ENCODE measurements at regions not wholly inside any gene's neighbourhood (a gene's known extent, or its start where the extent isn't known, plus 50 kb on each side); places are given as distances from the start of the nearest gene placed in this dataset.
"Not testable (repeated sequence)": the region's sequence is repeated elsewhere in the genome, so short reads cannot be mapped to it uniquely, and the experiment has no call there.

DNA sequence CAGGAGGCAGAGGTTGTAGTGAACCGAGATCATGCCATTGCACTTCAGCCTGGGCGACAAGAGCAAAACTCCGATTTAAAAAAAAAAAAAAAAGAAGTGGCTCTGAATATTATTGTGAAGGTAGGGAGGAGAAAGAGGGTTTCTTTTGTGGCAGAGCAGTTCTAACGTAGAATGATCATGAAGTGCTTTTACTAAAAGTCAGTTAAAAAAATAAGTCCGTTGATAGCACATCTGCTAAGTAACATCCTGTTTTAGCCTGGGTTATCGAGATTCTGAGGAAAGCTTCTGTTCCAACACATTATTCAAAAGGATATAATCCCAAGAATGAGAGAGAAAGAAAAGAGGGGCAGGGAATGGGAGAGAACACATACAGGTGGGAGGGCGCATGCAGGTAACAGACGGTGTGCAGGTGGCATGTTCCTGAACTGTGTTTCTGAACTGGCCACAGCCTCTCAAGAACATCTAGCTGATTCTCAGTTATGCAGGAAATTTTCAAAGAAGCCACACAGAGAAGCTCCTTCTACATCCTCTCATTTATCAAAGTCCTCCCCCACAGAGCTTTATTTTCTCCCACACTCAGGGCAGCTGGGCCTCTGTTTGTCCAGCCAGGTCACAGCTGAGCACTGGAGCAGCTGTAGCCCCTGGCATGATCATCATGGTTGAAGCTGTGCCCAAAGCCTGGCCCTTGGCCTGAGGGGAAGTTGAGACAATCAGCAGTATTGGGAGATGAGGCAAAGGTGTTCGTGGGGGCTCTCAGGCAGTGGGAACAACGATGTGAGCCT, 342.3 kb downstream of the ZNF674 start:
- H3K4me3 ChIP-seq (ENCODE audit: low read depth, low read length): no peak overlapping the region
- TF ChIP-seq, protein P1, sequence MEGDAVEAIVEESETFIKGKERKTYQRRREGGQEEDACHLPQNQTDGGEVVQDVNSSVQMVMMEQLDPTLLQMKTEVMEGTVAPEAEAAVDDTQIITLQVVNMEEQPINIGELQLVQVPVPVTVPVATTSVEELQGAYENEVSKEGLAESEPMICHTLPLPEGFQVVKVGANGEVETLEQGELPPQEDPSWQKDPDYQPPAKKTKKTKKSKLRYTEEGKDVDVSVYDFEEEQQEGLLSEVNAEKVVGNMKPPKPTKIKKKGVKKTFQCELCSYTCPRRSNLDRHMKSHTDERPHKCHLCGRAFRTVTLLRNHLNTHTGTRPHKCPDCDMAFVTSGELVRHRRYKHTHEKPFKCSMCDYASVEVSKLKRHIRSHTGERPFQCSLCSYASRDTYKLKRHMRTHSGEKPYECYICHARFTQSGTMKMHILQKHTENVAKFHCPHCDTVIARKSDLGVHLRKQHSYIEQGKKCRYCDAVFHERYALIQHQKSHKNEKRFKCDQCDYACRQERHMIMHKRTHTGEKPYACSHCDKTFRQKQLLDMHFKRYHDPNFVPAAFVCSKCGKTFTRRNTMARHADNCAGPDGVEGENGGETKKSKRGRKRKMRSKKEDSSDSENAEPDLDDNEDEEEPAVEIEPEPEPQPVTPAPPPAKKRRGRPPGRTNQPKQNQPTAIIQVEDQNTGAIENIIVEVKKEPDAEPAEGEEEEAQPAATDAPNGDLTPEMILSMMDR (IDR thresholded peaks at IDR 0.05; ENCODE audit: borderline replicate concordance, insufficient read depth, low read depth, low read length): no peak

DNA sequence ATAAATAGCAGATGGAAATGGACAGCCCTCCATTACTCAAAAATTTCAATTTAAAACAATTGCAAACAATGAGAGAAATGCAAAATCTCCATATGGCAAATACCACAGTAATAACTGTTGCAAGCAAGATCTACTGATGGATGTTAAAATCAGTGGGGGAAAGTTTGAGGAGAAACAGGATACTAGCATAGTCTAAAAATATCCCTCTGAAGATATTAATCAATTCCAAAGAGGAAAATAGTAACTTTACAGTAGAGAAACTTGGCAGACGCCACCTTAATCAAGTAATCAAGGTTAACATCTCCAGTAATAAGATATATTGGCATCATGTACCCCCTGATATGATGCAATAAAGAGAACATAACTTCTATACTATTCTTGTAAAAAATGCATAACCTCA, 344.8 kb downstream of the ZNF674 start:
- no peak overlapping the region for H3K4me3 ChIP-seq (ENCODE audit: low read depth, low read length)
- TF ChIP-seq, protein P1 (IDR thresholded peaks at IDR 0.05; ENCODE audit: borderline replicate concordance, insufficient read depth, low read depth, low read length): no peak

DNA sequence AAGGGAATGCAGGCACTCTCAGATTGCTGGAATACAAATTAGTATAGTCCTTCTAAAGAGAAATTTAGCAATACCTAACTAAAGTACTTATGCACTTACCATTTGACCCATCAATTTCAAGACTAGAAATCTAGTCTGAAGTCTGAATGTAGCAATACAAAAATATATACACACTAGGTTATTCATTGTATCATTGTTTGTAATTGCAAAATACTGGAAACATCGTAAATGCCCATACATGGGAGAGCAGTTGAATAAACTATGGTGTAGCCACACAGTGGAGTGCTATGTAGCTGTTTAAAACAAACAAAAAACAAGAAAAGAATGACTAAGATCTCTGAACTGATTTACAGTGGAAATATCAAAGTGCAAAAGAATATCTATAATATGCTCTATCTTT, 346.4 kb downstream of the ZNF674 start:
- H3K4me3 ChIP-seq (ENCODE audit: low read depth, low read length): no peak overlapping the region
- TF ChIP-seq, protein P1 (IDR thresholded peaks at IDR 0.05; ENCODE audit: borderline replicate concordance, insufficient read depth, low read depth, low read length): no peak

DNA sequence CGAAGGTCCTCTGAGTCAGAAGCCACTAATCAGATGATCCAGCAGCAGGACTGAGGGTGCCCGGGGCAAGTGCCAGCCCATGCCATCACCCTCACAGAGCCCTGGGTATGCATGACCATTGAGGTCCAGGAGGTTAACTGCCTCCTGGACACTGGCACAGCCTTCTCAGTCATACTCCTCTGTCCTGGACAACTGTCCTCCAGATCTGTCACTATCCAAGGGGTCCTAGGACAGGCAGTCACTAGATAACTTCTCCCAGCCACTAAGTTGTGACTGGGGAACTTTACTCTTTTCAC, 358.5 kb downstream of the ZNF674 start:
- not testable (repeated sequence) for H3K4me3 ChIP-seq (ENCODE audit: low read depth, low read length)

DNA sequence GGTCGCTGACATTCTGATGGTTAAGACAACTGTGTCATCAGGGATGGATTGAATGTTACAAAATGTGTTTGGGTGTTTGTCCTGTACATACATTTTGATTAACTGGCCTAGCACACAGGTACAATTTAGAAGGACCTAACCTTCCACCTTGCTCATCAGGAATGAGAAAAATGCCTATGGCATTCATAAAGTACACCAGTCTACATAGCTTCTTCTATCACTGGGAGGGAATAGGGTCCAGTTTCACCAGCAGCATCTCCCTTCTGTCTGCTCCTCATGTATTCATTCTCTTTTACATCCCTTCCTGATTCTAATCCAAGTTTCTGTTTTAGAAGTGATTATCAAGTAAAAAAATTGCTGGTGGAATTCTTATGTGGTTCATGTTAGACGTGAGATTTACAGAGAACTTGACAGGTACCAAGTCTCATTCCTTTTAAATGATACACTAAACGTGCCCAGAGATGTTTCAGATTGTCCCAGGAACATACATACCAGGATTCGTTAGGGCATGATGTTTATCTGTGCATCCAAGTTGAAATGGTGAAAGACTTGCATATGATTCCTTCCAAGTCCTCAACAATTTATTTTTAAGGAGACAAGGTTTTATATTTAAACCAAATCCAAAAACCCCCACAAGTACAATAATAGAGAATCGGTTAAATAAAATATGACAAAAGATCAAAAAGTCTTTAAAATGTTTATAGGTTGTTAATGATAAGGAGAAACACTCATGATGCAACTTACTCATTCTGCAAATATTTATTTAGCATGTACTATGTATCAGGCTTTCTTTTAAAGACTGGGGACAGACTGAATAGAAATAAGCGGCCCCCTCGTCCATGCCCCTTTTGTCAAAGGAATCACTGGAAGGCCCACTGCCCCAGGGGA, 359.1 kb downstream of the ZNF674 start:
- H3K4me3 ChIP-seq (ENCODE audit: low read depth, low read length): no peak overlapping the region

DNA sequence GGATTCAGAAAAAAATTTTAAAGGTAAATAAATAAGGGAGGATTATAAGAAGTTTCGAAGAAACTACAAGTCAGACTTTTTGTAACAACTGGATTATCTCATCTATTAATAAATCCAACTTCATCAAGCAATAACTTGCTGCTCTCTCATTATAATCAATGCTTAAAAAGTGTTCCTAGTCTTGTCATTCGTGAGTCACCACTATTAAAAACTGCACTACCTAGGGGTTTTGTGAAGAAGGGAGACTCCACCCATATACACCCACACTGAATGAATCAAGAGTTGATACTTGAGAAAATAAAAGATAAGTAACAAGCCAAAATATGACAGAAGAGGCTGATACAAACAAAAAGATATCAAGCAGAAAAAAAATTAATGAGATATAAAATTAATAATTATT, 360.5 kb downstream of the ZNF674 start:
- TF ChIP-seq, protein P1 (IDR thresholded peaks at IDR 0.05; ENCODE audit: borderline replicate concordance, insufficient read depth, low read depth, low read length): no peak

More for the DNA sequence above, 359.1 kb downstream of the ZNF674 start:
- TF ChIP-seq, protein P1 (IDR thresholded peaks at IDR 0.05; ENCODE audit: borderline replicate concordance, insufficient read depth, low read depth, low read length): no peak

DNA sequence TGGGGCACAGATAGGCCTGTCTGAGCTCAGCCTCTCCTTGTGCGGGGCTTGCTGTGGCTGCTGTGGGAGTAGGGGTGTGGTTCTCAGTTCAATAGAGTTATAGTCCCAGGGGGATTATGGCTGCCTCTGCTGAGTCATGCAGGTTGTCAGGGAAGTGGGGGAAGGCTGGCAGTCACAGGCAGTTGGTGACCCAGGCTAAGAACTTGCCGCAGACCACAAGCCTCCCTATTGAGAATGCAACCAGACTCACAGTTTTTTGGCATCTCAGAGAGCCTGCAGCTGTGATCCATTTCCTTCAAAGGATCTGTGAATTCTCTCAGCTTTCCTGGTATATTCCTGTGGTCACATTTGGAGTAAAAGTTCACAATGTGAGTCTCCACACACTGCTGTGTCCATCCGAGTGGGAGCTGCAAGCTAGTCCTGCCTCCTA, 364.9 kb downstream of the ZNF674 start:
- no peak overlapping the region for H3K4me3 ChIP-seq (ENCODE audit: low read depth, low read length)
- TF ChIP-seq, protein P1 (IDR thresholded peaks at IDR 0.05; ENCODE audit: borderline replicate concordance, insufficient read depth, low read depth, low read length): no peak

More for the DNA sequence above, 360.5 kb downstream of the ZNF674 start:
- H3K4me3 ChIP-seq (ENCODE audit: low read depth, low read length): no peak overlapping the region
